ENCODE measurements at regions not wholly inside any gene's neighbourhood (a gene's known extent, or its start where the extent isn't known, plus 50 kb on each side); places are given as distances from the start of the nearest gene placed in this dataset.

- Histone ChIP-seq H3K4me3 (ENCODE audit: low read length) (no peak overlapping the region), H3K9me3 (ENCODE audit: insufficient read depth, low read depth, low read length) (peaks cover 12% of the 10 kb centered on the region), H3K36me3 (ENCODE audit: insufficient read depth, low read length) (no peaks in the 10 kb centered on the region), H3K9ac (ENCODE audit: low read depth, low read length) (no peak overlapping the region), H3K27me3 (ENCODE audit: insufficient read depth, low read length) (no peaks in the 10 kb centered on the region), H3K4me1 (ENCODE audit: insufficient read depth, low read length) (peaks cover 21% of the 10 kb centered on the region), H3K27ac (ENCODE audit: low read depth, low read length) (no peak overlapping the region)
- WGBS = 96% methylated on average over 4 of the region's 4 CpGs
These were observed 133.3 kb upstream of the SLC44A3 start for GRCh38 chr1:94686882-94687281.

GRCh38 chr1:94684690-94685250, 135.4 kb upstream of the SLC44A3 start:
- WGBS = 81% methylated on average over 6 of the region's 7 CpGs
- Histone ChIP-seq H3K4me3 (ENCODE audit: low read length) (no peak overlapping the region), H3K36me3 (ENCODE audit: insufficient read depth, low read length) (no peaks in the 10 kb centered on the region), H3K27me3 (ENCODE audit: insufficient read depth, low read length) (no peaks in the 10 kb centered on the region), H3K27ac (ENCODE audit: low read depth, low read length) (no peak overlapping the region), H3K4me1 (ENCODE audit: insufficient read depth, low read length) (peaks cover 13% of the 10 kb centered on the region), H3K9ac (ENCODE audit: low read depth, low read length) (no peak overlapping the region), H3K9me3 (ENCODE audit: insufficient read depth, low read depth, low read length) (peaks cover 2% of the 10 kb centered on the region; the same call in 1 of the 2 replicates)

GRCh38 chr1:94683886-94684285, 136.3 kb upstream of the SLC44A3 start:
- Histone ChIP-seq H3K27ac (ENCODE audit: low read depth, low read length) (no peak overlapping the region), H3K4me3 (ENCODE audit: low read length) (no peak overlapping the region), H3K9ac (ENCODE audit: low read depth, low read length) (no peak overlapping the region), H3K27me3 (ENCODE audit: insufficient read depth, low read length) (no peaks in the 10 kb centered on the region), H3K9me3 (ENCODE audit: insufficient read depth, low read depth, low read length) (peaks cover 2% of the 10 kb centered on the region; the same call in 1 of the 2 replicates), H3K36me3 (ENCODE audit: insufficient read depth, low read length) (no peaks in the 10 kb centered on the region), H3K4me1 (ENCODE audit: insufficient read depth, low read length) (peaks cover 7% of the 10 kb centered on the region)
- WGBS = 68% methylated on average over 6 of the region's 6 CpGs

GRCh38 chr1:94680039-94680377, 138.4 kb upstream of the F3 start:
- Histone ChIP-seq H3K9ac (ENCODE audit: low read depth, low read length) (no peak overlapping the region), H3K4me3 (ENCODE audit: low read length) (no peak overlapping the region), H3K27ac (ENCODE audit: low read depth, low read length) (no peak overlapping the region), H3K4me1 (ENCODE audit: insufficient read depth, low read length) (peaks cover 12% of the 10 kb centered on the region; the same call in 1 of the 2 replicates), H3K9me3 (ENCODE audit: insufficient read depth, low read depth, low read length) (no peaks in the 10 kb centered on the region), H3K36me3 (ENCODE audit: insufficient read depth, low read length) (no peaks in the 10 kb centered on the region), H3K27me3 (ENCODE audit: insufficient read depth, low read length) (no peaks in the 10 kb centered on the region)
- 75% methylated on average over 3 of the region's 3 CpGs for WGBS

- 89% methylated on average over 4 of the region's 4 CpGs for WGBS
These were observed 137.9 kb upstream of the F3 start for GRCh38 chr1:94679332-94680038.

GRCh38 chr1:94678202-94678848, 136.8 kb upstream of the F3 start:
- Histone ChIP-seq H3K27ac (ENCODE audit: low read depth, low read length) (no peak overlapping the region), H3K27me3 (ENCODE audit: insufficient read depth, low read length) (no peaks in the 10 kb centered on the region), H3K4me1 (ENCODE audit: insufficient read depth, low read length) (peaks cover 12% of the 10 kb centered on the region; the same call in 1 of the 2 replicates), H3K9me3 (ENCODE audit: insufficient read depth, low read depth, low read length) (no peaks in the 10 kb centered on the region), H3K4me3 (ENCODE audit: low read length) (no peak overlapping the region), H3K9ac (ENCODE audit: low read depth, low read length) (no peak overlapping the region), H3K36me3 (ENCODE audit: insufficient read depth, low read length) (no peaks in the 10 kb centered on the region)
- WGBS = 93% methylated on average over 11 of the region's 11 CpGs

More at GRCh38 chr1:94679332-94680038, 137.9 kb upstream of the F3 start:
- Histone ChIP-seq H3K4me1 (ENCODE audit: insufficient read depth, low read length) (peaks cover 12% of the 10 kb centered on the region; the same call in 1 of the 2 replicates), H3K9me3 (ENCODE audit: insufficient read depth, low read depth, low read length) (no peaks in the 10 kb centered on the region), H3K36me3 (ENCODE audit: insufficient read depth, low read length) (no peaks in the 10 kb centered on the region), H3K9ac (ENCODE audit: low read depth, low read length) (no peak overlapping the region), H3K27me3 (ENCODE audit: insufficient read depth, low read length) (no peaks in the 10 kb centered on the region), H3K27ac (ENCODE audit: low read depth, low read length) (no peak overlapping the region), H3K4me3 (ENCODE audit: low read length) (no peak overlapping the region)

GRCh38 chr1:94677714-94678113, 136.2 kb upstream of the F3 start:
- no peaks in the 10 kb centered on the region for H3K36me3 ChIP-seq (ENCODE audit: insufficient read depth, low read length)
- no peak overlapping the region for H3K4me3 ChIP-seq (ENCODE audit: low read length)
- no peak overlapping the region for H3K9ac ChIP-seq (ENCODE audit: low read depth, low read length)
- no peaks in the 10 kb centered on the region for H3K9me3 ChIP-seq (ENCODE audit: insufficient read depth, low read depth, low read length)
- WGBS = 94% methylated on average over 5 of the region's 7 CpGs
- no peak overlapping the region for H3K27ac ChIP-seq (ENCODE audit: low read depth, low read length)
- no peaks in the 10 kb centered on the region for H3K27me3 ChIP-seq (ENCODE audit: insufficient read depth, low read length)
- peaks cover 12% of the 10 kb centered on the region; the same call in 1 of the 2 replicates for H3K4me1 ChIP-seq (ENCODE audit: insufficient read depth, low read length)

- H3K36me3 ChIP-seq (ENCODE audit: insufficient read depth, low read length) = no peaks in the 10 kb centered on the region
- H3K9ac ChIP-seq (ENCODE audit: low read depth, low read length) = no peak overlapping the region
- WGBS = 71% methylated on average over 5 of the region's 5 CpGs
- H3K4me1 ChIP-seq (ENCODE audit: insufficient read depth, low read length) = peaks cover 12% of the 10 kb centered on the region; the same call in 1 of the 2 replicates
- H3K27ac ChIP-seq (ENCODE audit: low read depth, low read length) = no peak overlapping the region
- H3K4me3 ChIP-seq (ENCODE audit: low read length) = no peak overlapping the region
- H3K27me3 ChIP-seq (ENCODE audit: insufficient read depth, low read length) = no peaks in the 10 kb centered on the region
- H3K9me3 ChIP-seq (ENCODE audit: insufficient read depth, low read depth, low read length) = no peaks in the 10 kb centered on the region
These were observed 135.5 kb upstream of the F3 start for GRCh38 chr1:94677087-94677486.

- Histone ChIP-seq H3K27ac (ENCODE audit: low read depth, low read length) (no peak overlapping the region), H3K4me3 (ENCODE audit: low read length) (no peak overlapping the region), H3K4me1 (ENCODE audit: insufficient read depth, low read length) (peaks cover 12% of the 10 kb centered on the region; the same call in 1 of the 2 replicates), H3K36me3 (ENCODE audit: insufficient read depth, low read length) (no peaks in the 10 kb centered on the region), H3K27me3 (ENCODE audit: insufficient read depth, low read length) (no peaks in the 10 kb centered on the region), H3K9me3 (ENCODE audit: insufficient read depth, low read depth, low read length) (no peaks in the 10 kb centered on the region), H3K9ac (ENCODE audit: low read depth, low read length) (no peak overlapping the region)
- WGBS = 84% methylated on average over 6 of the region's 6 CpGs
These were observed 135.1 kb upstream of the F3 start for GRCh38 chr1:94676686-94677085.

- Histone ChIP-seq H3K27me3 (ENCODE audit: insufficient read depth, low read length) (no peaks in the 10 kb centered on the region), H3K9ac (ENCODE audit: low read depth, low read length) (no peak overlapping the region), H3K4me1 (ENCODE audit: insufficient read depth, low read length) (peaks cover 12% of the 10 kb centered on the region; the same call in 1 of the 2 replicates), H3K27ac (ENCODE audit: low read depth, low read length) (no peak overlapping the region), H3K9me3 (ENCODE audit: insufficient read depth, low read depth, low read length) (no peaks in the 10 kb centered on the region), H3K4me3 (ENCODE audit: low read length) (no peak overlapping the region), H3K36me3 (ENCODE audit: insufficient read depth, low read length) (no peaks in the 10 kb centered on the region)
- WGBS = 96% methylated on average over 4 of the region's 4 CpGs
These were observed 133.8 kb upstream of the F3 start for GRCh38 chr1:94675373-94675772.

GRCh38 chr1:94674876-94675275, 133.3 kb upstream of the F3 start:
- Histone ChIP-seq H3K27ac (ENCODE audit: low read depth, low read length) (no peak overlapping the region), H3K4me1 (ENCODE audit: insufficient read depth, low read length) (peaks cover 12% of the 10 kb centered on the region; the same call in 1 of the 2 replicates), H3K27me3 (ENCODE audit: insufficient read depth, low read length) (no peaks in the 10 kb centered on the region), H3K9me3 (ENCODE audit: insufficient read depth, low read depth, low read length) (no peaks in the 10 kb centered on the region), H3K9ac (ENCODE audit: low read depth, low read length) (no peak overlapping the region), H3K36me3 (ENCODE audit: insufficient read depth, low read length) (no peaks in the 10 kb centered on the region), H3K4me3 (ENCODE audit: low read length) (no peak overlapping the region)
- WGBS = 89% methylated on average over 1 of the region's 1 CpG
